AG09319 (cell line): ENCODE measurements at regions not wholly inside any gene's neighbourhood (a gene's known extent, or its start where the extent isn't known, plus 50 kb on each side); places are given as distances from the start of the nearest gene placed in this dataset.

Experiments used
- DNase-seq: peaks from one replicate; pipeline ENCODE4 v3.0.0-alpha.2; 2010; ENCODE audit warnings: low read depth; ENCODE audit errors: extremely low read depth
- CTCF ChIP-seq: IDR thresholded peaks from 2 replicates; pipeline ENCODE4 v1.5.1; 2011; ENCODE audit warnings: low read depth, mild to moderate bottlenecking, inconsistent platforms, low read length, moderate library complexity

- TF ChIP-seq CTCF, result no peak
- no peak for DNase-seq
Observed at GRCh38 chr9:108386032-108386431, 469.8 kb downstream of the ACTL7B start.

GRCh38 chr9:108383796-108384195 lies 472.0 kb downstream of the ACTL7B start:
- no peak for TF ChIP-seq CTCF
- DNase-seq, result no peak

- TF ChIP-seq CTCF, result no peak
- no peak for DNase-seq
Observed at GRCh38 chr9:108382310-108382709, 473.5 kb downstream of the ACTL7B start.

- no peak for DNase-seq
- no peak for TF ChIP-seq CTCF
Observed at GRCh38 chr9:108377881-108378280, 477.9 kb downstream of the ACTL7B start.

GRCh38 chr9:108377382-108377781 lies 478.4 kb downstream of the ACTL7B start:
- TF ChIP-seq CTCF, result no peak
- DNase-seq, result no peak

- no peak for TF ChIP-seq CTCF
- DNase-seq, result no peak
Observed at GRCh38 chr9:108376140-108376539, 479.6 kb downstream of the ACTL7B start.

GRCh38 chr9:108374626-108375025 lies 481.2 kb downstream of the ACTL7B start:
- no peak for DNase-seq
- no peak for TF ChIP-seq CTCF
